CD4-positive, alpha-beta T cell treated with Interleukin-6 at 100 ng/mL for 8 hours (primary cell): ENCODE measurements at regions not wholly inside any gene's neighbourhood (a gene's known extent, or its start where the extent isn't known, plus 50 kb on each side); places are given as distances from the start of the nearest gene placed in this dataset.

Source experiments
- DNase-seq: peaks from one replicate; pipeline ENCODE4 v3.0.0-alpha.2; 2020; ENCODE audit warnings: mixed read lengths, low spot score

- no peak for DNase-seq
These were observed 224.6 kb downstream of the TLE4 start for GRCh38 chr9:79796411-79796810.

GRCh38 chr9:79788662-79789061 lies 216.9 kb downstream of the TLE4 start:
- no peak for DNase-seq

GRCh38 chr9:79781263-79781662 lies 209.5 kb downstream of the TLE4 start:
- no peak for DNase-seq

GRCh38 chr9:79780559-79780958 lies 208.8 kb downstream of the TLE4 start:
- DNase-seq: no peak

GRCh38 chr9:79779901-79780300 lies 208.1 kb downstream of the TLE4 start:
- DNase-seq: no peak

GRCh38 chr9:79778581-79778980 lies 206.8 kb downstream of the TLE4 start:
- DNase-seq: no peak

- DNase-seq: no peak
These were observed 204.8 kb downstream of the TLE4 start for GRCh38 chr9:79776581-79776980.
